Brain pericyte (primary cell): ENCODE measurements at regions not wholly inside any gene's neighbourhood (a gene's known extent, or its start where the extent isn't known, plus 50 kb on each side); places are given as distances from the start of the nearest gene placed in this dataset.
"Not testable (repeated sequence)": the region's sequence is repeated elsewhere in the genome, so short reads cannot be mapped to it uniquely, and the experiment has no call there.

Source experiments
- DNase-seq: peaks from one replicate; pipeline ENCODE4 v3.0.0-alpha.2; 2012; ENCODE audit warnings: low read depth, low spot score

DNA sequence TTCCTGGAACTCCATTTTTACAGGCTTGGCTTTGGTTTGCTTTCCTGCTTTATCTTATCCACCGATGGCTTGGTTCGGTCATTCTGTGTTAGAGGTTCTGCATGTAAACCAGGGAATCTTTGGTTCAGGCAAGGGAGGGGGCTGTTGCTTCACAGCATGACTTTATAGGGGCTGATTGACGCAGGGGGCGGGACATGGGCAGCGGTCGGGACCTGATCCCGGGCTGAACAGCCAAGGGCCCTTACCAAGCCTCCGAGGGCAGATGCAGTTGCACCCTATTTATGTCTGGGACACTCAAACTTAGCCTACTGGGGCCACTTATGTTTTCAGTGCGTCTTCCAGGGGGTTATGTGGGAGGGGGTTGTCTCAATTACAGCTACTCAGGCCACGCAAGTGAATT is 312.4 kb downstream of the ZNF536 start:
- no peak for DNase-seq

DNA sequence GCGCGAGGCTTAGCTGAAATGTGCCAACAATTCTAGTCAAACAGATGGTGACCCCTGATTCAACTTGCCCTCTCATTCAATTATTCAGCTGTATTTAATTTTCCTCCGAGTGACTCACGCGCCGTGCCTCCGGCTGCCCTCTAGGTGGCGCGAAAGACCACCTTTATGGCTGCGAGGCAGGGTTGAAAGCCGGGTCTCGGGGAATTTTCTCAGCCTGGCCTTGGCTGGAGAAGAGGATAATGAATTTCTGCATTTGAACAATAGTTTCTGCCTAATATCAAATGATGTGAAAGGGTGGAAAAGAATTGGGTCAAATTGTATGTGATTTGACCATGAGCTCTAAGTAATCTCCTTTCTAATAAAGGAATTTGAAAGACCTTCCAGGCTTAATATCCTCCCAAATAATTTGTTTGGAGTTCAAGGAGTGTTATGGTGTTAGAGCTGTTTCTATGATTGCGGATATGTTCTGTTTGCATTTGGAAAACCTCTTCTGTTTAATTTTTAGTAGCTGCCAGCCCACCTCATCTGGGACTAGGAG is 310.9 kb downstream of the ZNF536 start:
- DNase-seq = peak; percentile 54

DNA sequence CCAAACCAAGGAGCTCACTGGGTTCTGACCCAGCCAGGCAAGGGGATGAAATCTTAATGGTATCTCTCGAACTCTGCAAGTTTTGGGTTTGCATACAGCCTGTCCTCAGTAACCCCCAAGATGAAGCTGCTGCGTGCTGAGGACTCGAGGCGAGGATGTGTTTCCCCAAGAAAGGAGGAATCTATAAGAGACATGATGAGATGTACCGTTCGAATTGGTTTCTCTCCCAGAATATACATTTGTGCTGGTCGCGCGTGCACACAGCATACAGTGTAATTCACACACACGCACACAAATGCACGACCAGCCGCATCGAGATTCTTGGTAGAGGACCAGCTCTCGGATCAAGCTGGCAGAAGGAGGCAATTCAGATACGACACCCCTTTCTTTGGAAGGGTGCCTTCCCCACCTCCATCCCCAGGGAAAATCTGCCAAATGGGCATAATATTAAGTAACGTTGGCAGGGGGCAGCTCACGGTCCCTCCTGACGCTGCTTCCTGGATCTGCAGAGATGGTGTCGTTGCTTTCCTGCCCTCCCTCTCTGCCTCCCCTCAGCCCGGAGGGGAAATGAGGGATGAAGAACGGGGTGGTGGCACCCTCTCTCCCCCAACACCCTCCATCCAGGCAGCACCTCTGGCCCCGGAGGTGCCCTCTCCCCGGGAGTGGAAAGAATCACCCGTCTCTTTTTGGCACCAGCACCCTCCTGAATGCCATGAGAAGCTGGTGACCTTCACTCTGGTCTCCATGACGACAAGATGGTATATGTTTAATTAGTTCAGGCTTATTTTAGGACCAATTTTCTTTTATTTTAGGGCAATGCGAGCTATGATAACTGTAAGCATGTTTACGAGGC is 310.2 kb downstream of the ZNF536 start:
- no peak for DNase-seq

DNA sequence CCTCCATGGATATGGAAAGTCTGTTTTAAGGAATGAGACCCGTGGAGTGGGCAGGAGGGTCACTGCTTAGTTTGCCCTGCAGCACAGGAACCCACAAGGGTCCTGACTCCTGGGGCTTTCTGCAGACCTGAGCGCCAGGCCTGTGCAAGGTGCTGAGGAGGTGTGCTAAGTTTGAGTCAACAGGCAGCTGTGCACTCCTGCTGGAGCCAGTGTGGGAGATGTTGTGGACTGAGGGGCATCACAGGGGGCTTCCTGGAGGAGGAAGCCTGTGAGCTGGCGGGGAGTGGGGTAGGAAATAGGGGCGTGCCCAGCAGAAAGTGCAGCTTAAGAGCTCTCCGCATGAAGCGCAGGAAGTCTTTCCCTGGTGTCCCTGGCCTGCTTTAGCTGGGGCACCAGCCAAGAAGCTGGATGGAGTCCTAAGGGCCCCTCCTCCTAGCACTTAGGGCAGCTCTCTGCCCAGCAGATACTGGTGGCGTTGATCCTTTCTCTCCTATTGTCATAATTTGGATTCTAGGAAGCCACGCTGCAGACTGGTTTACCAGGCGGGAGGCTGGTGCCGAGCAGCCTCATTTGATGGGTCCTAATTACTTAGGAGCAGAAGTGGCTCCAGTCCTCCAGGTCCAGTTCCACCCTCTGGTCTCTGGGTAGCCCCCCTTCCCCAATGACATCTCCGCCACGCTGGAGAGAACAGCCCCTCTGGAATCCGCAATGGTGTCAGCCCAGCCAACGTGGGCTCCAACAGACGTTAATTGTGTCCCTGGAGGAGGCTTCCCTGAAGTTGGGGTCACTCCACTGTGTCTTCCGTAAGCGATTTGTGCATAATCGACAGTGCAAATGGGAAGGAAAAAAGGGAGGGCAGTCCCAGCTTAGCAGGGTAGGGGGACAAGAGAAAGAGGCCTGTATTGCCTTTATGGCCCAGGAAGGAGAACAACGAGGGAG is 309.2 kb downstream of the ZNF536 start:
- DNase-seq = no peak

DNA sequence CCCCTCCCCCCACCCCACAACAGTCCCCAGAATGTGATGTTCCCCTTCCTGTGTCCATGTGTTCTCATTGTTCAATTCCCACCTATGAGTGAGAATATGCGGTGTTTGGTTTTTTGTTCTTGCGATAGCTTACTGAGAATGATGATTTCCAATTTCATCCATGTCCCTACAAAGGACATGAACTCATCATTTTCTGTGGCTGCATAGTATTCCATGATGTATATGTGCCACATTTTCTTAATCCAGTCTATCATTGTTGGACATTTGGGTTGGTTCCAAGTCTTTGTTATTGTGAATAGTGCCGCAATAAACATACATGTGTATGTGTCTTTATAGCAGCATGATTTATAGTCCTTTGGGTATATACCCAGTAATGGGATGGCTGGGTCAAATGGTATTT is 308.2 kb downstream of the ZNF536 start:
- DNase-seq = not testable (repeated sequence)

DNA sequence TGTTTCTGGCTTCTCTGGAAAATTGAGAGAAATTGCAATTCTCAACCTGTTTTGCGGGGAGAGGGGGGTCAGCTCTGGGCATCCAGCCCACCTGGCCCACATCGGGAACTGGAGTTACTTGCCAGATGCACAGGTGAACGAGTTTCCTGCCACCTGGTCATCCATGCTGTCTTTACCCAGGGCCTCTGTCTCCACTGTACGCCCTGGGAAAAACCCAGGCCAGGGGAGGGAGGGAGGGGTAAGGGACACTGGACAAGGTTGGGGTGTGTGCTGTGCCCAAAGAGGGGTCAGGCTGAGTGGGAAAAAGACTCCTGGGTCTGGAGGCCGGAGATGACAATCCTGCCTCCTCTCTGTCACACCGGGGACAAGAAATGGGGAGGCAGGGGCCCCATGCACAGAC is 307.6 kb downstream of the ZNF536 start:
- no peak for DNase-seq

DNA sequence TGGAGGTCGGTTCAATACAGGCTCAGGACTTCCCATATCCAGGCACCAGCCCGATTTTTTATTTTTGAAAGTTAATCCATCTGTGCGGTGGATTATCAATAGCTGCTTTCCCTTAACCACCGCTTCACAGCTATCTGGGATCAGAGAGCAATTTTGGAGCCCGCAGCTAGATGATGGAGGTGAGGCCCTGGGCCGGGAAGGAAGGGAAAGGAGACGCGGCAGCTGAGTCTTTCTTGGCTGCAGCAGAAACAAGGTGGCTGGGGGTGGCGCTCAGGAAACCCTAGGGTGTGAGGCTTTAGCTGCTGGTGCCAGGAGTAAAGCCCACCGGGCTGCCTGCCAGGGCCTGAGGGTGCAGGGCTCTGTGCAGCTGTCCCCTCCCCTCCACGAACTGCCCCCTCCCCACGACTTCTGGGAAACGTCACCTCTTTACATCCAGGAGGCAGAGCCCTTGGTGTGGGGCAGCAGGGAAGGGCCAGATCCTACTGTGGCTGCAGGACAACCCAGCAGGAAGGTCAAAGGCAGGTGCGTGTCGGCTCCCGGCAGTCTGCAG is 307.0 kb downstream of the ZNF536 start:
- no peak for DNase-seq

DNA sequence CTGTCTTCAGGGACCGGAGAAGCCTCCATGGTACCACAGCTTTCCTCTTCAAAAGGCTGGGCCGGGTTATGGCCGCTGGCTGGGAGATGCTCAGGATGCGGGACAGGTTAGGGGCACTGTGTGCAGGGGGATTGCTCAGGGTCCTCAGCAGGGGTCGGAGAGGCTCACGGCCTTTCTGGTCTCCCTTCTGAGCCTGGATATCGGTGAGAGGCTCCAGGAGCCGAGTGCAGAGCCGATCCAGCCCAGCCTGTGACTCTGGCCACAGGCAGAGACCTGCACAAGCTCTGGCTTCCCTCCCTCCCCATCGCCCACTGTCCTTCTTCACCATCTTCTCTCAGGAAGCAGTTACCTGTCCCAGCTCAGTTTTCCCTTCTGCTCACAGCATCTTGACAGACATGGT is 306.0 kb downstream of the ZNF536 start:
- DNase-seq = no peak

DNA sequence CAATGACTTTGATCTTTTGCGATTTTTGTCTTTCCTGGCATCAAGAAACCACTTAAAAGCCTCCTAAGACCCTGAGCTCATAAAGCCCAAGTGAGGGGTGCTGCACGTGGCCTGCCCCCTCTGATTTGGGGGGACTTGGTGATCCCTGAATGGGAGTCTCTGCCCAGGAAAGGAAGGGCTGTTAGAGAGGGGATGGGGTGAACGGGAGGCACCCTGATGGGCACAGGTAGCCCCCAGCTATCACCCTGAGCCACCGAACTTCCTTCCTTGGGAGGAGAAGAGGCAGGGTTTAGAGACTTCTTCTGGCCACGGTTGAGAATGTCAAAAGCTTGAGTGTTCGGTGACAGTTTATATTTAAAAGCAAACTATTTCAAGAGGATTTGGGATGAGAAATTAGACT is 305.5 kb downstream of the ZNF536 start:
- DNase-seq = no peak

DNA sequence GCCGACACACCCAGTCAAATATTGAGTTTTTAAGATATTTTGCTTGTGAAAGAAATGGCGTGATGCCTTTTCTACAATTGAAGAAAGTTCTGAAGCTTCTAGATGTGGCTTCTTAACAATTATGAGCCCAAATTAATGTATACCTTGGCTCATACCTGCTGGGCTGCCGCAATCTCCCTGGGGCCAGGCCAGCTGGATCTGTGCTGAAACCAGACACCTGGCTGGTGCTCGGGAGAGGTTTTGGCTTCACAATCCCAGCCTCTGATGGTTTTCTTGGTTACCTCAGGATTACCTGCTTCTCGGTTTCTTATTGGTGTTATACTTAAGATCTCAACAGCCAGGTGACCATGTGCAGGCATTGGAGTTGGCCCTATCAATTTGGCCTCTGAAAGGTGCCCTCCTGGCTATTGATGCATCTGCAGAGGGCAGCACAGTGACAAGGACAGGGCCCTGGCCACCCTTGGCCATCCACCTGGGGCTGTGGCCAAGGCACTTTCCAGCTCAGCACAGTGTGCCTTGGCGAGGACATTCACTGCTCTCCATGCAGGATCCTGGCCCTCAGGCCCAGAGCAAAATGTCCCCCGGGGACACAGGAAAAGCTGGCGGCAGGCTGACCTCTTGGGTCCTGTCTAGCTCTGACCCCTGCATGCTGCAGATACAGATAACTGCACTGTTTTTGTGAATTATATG is 305.0 kb downstream of the ZNF536 start:
- no peak for DNase-seq

DNA sequence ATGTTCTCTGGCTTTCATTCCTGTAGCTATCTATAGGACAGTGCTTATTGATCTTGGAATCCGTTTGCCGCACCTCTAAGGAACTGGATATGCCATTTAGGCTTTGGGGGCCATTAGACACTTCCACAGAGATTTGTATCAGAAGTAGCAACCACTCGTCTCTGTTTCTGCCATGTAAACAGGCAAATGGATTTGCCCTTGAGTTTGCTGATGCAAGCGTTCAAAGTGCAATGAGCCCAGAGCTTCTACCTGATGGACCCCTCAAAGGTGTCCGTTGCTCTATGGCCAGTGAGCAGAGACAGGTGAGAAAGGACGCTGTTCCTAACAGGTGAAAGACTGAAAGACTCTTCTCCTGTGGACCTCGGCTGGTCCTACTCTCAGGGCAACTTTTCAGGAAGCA is 302.9 kb downstream of the ZNF536 start:
- no peak for DNase-seq

DNA sequence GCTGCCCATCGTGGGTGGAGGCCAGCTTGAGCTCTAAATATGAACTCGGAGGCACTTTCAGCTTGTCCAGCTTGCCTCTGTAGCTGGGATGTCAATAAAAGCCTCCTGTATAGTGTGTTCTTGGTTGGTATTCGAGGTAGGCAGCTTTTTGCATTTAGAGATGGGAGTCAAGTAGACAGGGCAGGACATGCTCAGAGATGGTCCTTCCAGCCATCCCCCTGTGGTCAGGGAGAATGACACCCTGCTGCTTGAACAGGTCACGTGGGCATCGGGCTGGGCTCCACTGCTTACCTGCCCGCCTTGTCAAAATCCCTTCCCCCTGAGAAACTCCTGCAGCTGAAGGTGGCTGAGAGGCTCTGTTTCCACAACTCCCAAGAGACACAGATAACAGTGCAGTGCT is 302.5 kb downstream of the ZNF536 start:
- DNase-seq = no peak

DNA sequence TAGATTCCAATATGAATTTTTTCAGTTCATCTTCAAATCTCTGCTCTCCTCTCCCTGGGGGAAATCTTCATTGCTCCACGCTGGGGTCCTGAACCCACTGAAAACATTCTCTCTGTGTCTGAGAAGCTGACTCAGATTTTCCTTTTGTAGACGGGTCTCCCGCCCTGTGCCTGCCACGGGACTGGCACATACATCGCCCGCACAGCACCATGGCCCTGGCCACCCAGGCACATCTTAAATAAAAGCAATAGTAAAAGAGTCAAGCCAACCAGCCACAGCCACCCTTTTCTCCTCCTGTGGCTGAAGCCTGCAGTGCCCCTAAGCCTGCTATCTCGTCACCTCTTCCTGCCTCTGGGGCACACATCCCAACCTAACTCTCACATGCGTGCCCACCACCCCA is 301.2 kb downstream of the ZNF536 start:
- no peak for DNase-seq

DNA sequence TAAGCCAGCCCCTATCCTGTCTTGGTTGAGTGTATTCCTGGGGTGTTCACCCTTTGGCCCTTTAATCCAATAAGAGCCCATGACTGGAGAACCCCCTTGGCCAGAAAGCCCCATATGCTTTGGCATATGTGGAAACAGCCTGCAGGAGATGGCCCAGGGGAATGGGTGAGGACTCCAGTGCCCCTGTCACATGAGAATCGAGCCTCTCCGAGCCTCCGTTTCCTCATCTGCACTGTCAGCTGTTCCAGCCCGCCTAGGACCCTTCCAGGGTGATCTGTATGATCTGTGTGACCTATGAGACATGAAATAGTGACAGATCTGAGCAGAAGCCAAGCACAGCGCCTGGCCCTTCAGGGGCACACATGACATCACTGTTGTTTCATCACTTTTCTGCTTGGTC is 300.7 kb downstream of the ZNF536 start:
- DNase-seq = no peak

DNA sequence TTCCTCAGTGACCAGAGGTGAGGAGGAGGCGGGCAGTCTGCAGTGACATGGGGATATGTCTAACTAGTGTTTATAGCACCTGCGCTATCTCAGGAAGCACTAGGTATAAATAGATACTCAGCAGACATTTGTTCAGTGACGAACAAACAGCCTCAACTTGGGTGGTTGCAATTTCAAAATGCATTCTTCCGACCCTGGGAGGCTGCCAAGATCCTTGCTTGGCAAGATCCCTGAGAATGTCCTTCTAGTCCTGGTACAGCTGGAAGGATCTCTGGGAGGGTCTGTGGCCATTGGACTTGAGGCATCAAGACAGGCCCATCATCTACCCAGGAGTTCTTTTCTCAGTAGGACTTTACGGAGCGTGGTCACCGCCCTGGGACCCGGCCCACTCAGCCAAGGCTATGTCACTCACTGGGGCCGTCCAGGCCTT is 299.5 kb downstream of the ZNF536 start:
- no peak for DNase-seq

DNA sequence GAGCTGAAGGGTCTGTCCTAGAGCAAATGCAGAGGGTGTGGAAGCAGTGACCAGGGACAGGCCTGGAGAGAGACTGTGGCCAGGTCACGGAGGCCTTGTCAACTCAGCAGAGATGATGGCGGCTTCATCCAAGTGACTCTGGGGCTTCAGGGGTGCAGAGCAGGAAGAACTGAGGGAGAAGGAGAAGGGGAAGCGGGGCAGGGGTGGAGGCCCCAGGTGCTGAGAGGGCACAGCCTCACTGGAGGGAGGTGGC is 299.1 kb downstream of the ZNF536 start:
- no peak for DNase-seq

DNA sequence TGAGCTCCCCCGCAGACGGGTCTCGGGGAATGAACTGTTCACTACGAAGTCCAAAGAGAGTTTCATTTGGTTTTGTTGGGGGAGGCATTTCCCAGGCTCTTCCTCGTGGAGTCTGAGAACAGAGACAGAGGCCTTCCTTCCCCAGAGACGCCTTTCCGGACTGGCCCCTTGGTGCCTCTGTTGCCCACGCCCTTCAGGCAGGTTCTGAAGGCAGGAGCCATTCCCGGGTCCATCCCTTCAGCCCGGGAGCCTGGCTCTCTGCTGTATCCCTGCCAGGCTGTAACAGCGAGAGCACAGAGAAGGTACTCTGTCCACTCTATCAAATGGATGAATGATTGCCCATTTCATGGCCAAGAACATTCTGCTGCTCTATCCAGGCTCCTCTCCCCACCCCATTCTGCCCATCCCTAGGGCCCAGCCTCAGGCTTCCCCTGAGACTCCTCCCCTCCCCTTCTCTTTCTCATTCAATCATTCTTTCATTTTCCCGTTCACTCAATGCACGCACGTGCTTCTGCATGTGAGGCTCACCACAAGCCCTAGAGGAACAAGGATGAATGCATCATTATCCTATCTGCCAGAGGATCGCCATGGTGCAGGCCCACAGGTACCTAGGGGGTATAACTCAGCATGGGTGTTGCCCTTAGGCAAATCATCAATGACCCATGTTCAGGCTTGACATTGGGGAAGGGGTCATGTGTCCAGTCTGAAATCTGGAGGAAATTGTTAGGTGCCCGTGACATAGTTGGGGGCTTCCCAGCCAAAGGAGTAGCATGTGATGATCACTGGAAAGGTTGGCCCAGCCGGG is 298.6 kb downstream of the ZNF536 start:
- DNase-seq = no peak

DNA sequence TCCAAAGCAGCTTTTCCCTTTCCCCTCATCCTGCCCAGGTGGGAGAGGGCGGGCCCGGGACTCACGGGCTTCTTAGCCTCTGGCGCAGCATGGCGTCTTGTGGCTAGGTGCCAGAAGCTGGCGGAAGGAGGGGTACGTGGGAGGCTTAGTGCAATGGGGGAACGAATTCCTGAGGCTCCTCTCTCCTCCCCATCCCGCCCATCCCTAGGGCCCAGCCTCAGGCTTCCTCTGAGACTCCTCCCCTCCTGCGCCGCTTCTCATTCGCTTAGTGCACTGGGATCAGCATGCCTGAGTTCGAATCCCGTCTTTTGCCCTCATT is 297.8 kb downstream of the ZNF536 start:
- no peak for DNase-seq

DNA sequence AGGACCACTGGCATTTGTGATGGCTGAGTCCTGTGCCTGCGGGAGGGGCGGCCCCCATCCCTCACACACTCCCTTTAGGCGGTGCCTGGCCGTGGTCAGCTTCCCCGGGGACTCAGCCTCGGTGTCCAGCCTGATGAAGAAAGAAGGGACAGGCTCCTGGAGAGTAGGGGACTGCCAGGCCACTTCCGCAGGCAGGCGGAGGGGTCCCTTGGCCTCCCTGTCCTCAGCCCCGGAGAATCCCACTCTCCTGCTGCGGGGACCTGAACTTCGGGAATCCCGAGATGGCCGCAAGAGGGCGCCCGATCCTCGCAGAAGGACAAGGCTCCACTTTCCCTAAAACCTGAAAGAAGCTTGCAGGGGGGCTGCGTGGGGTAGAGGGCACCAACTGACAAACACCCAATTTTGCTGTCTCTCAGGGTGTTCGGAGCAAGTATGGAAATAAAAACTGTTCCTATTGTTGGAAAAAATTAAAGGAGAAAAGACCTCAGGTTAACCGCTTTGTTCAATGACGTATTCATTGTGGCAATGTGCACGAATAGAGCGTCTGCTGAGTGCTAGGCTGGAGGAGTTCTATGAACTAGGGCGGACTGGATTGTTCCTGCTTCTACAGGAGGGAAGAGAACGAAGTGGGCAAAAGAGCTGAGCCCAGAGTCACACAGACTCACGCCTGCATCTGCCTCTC is 297.3 kb downstream of the ZNF536 start:
- DNase-seq = no peak

DNA sequence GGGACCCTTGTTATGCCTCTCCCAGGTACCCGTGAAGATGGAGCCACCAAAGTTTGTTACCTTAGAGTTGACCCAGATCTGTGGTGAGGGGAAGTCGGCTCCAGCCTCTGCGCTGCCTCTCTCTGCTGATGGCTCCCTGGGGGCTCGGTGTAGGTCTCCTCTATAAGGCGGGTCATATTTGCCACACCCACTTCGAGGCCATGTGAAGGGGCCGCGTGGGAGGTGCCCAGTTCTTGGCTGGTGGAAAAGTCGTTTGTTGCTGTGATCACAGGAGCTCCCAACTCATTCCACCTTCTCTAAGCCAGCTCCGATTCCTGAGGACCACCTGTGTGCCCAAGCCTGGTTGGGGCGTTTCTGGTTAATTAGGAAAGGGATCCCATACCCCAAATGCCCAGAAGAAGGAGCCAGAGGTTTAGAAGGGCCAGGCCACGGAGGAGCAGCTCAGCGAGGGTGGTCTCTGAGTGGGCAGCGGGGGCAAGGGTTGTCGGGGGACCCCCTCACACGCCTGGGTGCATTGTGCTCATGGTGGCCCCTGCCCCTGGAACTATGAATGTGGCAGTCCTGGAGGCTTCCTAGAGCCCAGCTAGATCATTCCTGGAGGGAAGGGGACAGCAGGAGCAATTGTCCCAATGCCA is 296.5 kb downstream of the ZNF536 start:
- DNase-seq = no peak
